GM21360 (cell line): ENCODE measurements at regions not wholly inside any gene's neighbourhood (a gene's known extent, or its start where the extent isn't known, plus 50 kb on each side); places are given as distances from the start of the nearest gene placed in this dataset.
"Not testable (repeated sequence)": the region's sequence is repeated elsewhere in the genome, so short reads cannot be mapped to it uniquely, and the experiment has no call there.

ENCODE experiments used
- ATAC-seq: cut with Tn5 transposase; IDR thresholded peaks from one replicate; pipeline ENCODE4 v1.9.1; 2021; ENCODE audit warnings: mild to moderate bottlenecking, moderate library complexity; ENCODE audit not compliant: unreplicated experiment

GRCh38 chr3:191809326-191809949, 348.5 kb downstream of the PYDC2 start:
- no peak for ATAC-seq

DNA sequence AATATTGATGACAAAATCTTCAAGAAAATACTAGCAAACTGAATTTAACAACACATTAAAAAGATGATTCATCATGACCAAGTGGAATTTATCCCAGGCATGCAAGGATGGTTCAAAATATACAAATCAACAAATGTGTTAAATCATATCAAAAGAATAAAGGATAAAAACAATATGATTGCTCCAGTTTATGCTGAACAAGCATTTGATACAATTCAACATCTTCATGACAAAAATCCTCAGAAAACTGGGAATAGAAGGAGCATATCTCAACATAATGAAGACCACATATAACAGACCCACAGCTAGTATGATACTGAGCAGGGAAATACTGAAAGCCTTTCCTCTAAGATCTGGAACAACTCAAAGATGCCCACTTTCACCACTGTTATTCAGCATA, 352.3 kb downstream of the PYDC2 start:
- ATAC-seq = no peak

- ATAC-seq = no peak
These were observed 387.9 kb downstream of the PYDC2 start for GRCh38 chr3:191848818-191849217.

DNA sequence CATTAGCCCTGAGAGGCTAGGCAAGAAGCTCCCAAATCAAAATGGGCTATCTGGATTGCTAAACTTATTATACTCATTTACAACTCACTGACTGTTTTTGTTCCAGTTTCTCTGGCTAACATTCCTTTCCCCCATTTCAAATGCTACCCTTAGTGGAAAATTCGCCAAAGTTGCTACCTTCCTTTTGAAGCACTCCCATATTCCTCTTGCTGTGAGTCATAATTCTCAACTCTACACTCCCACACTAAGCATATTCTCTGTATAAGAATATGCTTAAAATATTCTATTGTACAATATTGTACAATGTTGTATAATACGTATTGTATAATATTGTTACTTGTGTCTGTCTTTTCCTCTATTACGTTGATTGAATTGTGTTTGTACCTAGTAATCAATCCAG, 398.6 kb downstream of the PYDC2 start:
- ATAC-seq = no peak

DNA sequence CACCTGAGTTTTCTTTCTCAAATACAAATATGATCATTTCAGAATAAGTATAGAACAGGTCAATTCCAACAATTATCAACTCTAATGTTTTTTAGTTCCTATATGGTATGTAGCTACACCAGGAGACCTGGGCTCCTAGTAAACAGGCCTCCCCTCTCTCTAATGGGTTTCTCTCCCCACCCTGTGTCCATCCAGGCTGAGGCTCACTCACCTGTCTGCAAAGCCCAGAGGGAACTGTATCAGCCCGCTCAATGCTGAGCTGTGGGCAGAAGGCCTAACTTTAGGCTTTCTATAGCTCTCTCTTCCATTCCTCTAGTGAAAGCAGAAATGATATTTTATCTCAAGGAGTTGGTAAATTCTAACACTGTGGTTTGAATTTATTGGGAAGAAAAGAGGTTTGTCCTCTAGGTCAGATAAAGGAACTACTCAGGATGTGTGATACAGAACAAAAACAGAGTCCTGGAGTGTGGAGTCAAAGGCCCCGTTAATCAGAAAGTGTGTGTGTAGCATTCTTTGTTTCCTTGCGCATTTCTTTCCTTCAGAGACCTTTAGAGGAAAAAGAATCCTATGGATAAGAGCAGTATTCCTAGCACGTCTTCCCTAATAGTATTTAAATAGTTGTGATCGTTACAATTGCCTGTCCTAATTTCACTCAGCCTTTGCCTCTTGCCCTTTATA, 408.9 kb downstream of the PYDC2 start:
- no peak for ATAC-seq

DNA sequence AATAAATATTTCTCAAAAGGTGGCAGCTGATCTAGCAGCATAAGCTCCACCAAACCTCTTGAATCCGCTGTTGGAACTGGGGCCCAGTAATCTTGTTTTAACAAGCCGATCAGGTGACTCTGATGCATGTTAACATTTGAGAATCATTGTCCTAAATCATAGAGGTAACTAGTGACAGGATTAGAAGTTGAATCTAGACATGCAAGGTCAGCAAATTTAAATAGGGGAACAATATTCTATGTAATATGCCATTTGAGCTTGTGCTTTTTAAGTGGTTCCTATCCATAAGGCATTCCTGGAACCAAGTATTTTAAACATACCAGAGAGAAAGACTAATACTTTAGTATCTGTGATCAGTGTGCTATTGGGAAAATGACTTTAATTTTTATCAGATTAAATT, 412.8 kb downstream of the PYDC2 start:
- ATAC-seq = no peak

DNA sequence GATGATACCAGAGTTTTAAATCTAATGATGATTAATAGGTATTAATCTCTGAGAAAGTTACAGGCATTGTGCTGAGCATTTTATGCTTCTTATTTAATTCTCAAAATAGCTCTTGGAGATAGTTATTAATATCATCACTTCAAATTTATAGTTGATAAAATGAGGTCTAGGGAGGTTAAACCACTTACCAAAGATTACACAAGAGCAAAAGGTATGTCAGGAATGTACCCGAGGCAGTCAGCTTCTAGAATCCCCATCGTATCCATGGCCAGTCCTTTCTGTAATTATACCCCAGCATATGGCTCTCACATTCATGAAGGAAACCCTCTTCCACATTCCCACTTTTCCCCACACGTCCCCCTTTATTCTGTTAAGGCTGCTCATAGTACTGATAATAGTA, 421.3 kb downstream of the PYDC2 start:
- no peak for ATAC-seq

GRCh38 chr3:191884132-191884531, 423.2 kb downstream of the PYDC2 start:
- no peak for ATAC-seq

DNA sequence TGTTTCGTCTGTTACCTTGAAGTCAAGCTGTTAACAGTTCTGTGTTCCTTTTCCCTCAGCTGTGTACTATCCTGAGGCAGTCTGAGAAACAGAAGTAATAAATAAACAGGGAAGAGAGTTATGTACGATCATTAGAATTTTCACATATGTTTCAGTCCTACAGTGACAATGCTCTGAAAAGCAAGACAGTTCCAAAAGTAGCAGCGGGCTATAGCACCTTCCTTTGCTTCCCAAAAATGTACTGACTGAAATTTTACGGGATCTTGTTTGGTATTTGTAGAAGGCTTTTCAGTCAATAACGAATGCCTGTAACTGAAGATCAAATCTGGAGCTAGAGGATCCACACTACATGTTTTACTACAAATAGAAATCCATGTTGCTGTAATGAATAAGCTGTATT, 428.1 kb downstream of the PYDC2 start:
- no peak for ATAC-seq

GRCh38 chr3:191889756-191890155, 428.8 kb downstream of the PYDC2 start:
- no peak for ATAC-seq

GRCh38 chr3:191894406-191894805, 433.4 kb downstream of the PYDC2 start:
- no peak for ATAC-seq

DNA sequence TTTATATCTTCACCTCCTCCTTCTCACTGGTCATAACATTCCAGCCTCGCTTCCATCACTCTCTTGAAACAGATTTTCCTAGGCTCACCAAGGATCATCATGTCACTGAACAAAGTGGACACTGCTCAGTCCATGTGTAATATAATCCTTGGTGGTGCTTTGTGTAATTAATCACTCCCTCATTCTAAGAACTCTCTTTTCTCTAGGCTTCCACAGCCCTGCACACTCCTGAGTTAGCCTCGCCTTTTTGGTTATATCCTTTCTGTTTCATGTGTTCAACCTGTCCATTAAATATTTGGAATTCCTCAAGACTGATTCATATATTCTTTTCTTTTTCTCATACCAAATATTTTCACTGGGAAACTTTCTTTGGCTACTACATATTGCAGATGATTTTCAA, 440.8 kb downstream of the PYDC2 start:
- ATAC-seq = no peak

GRCh38 chr3:191912616-191913204, 451.7 kb downstream of the PYDC2 start:
- ATAC-seq = no peak

DNA sequence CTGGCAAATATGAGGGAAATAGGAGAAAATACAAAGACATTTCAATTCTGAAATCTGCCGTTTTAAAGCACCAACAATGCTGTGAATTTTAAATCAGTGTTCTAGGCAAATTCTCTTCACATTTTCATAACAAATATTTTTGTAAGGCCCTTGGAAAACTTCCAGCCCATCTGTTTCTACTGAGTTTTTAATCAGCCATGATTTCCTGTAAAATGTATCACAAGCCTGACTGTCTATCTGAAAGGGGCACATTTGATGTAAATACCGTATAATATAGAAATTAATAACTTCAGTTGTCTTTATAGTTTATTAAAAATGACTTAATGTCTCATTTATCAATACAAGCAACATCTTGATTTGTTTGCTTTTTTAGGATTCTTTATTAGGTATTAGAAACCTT, 454.7 kb downstream of the PYDC2 start:
- ATAC-seq = no peak

- ATAC-seq = no peak
These were observed 458.6 kb downstream of the PYDC2 start for GRCh38 chr3:191919491-191920026.

DNA sequence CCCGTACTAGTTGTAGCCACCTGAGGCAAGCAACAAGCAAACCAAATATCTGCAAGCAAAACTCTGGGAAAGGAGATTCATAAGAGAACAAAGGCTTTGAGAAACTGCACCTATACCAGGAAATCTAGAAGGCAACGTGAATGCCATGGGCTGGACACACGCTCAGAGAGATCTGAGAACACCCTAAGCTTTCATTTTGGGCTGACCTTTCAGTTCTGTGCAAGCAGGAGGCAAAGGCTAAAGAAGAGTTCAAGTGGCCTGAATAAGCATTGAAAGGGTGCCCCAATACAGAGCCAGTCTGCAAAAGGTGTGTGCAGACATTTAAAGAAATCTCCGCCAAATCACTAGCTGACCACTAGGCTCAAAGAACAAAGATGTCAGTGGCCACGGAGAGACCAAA, 461.6 kb downstream of the PYDC2 start:
- no peak for ATAC-seq

DNA sequence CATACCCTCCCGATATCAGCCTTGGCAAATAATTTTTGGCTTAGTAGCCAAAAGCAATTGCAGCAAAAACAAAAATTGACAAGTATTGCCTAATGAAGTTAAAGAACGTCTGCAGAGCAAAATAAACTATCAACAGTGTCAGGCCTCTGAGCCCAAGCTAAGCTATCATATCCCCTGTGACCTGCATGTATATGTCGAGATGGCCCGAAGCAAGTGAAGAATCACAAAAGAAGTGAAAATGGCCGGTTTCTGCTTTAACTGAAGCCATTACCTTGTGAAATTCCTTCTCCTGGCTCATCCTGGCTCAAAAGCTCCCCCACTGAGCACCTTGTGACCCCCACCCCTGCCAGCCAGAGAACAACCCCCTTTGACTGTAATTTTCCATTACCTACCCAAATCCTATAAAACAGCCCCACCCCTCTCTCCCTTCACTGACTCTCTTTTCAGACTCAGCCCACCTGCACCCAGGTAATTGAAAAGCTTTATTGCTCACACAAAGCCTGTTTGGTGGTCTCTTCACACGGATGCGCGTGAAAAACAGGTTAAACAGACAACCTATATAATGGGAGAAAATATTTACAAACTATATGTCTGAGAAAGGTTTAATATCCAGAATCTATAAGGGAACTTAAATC, 466.3 kb downstream of the PYDC2 start:
- ATAC-seq = not testable (repeated sequence)

DNA sequence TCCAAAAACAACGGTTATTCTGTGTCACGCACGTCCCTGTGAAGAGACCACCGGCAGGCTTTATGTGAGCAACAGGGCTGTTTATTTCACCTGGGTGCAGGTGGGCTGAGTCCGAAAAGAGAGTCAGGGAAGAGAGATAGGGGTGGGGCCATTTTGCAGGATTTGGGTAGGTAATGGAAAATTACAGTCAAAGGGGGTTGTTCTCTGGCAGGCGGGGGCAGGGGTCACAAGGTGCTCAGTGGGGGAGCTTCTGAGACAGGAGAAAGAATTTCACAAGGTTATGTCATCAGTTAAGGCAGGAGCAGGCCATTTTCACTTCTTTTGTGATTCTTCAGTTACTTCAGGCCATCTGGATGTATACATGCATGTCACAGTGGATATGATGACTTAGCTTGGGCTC, 467.0 kb downstream of the PYDC2 start:
- ATAC-seq = not testable (repeated sequence)

GRCh38 chr3:191944835-191945234, 483.9 kb downstream of the PYDC2 start:
- ATAC-seq = no peak

DNA sequence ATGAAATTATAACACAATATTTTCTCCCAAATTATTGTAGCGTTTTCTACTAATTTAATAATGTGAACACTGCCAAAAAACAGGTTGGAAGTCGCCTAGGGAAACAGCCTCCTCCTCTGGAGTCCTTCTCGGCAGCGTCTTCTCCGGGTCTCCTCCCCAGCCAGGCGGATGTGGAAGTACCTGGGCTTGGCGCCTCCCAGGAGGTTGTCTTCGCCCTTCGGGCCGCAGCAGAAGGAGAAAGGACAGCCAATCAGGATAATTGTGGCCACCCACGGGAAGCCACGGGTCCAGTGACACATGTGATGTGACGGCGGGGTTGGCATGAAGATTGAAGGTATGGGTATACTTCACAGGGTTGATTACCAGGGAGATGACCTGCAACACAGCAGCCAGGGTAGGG, 491.2 kb downstream of the PYDC2 start:
- no peak for ATAC-seq

DNA sequence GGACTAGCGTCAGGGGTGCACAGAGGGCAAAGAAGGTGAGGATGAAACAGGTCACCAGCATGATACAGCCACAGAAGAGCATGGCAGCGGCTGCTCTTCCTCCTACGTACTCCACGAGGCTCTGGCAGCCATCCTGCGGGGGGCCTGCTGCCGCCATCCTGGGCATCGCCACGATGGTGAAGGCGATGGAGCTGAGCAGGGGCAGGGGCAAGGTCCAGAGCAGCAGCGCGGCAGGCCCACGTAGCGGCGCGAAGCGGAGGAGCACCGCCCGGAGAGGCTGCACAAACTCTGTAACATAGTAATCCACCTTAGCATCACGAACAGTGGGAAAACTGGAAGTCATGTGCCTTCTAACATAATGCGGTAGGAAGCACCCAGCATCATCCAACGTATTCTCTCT, 491.6 kb downstream of the PYDC2 start:
- ATAC-seq = no peak
